ENCODE measurements at regions not wholly inside any gene's neighbourhood (a gene's known extent, or its start where the extent isn't known, plus 50 kb on each side); places are given as distances from the start of the nearest gene placed in this dataset.

DNA sequence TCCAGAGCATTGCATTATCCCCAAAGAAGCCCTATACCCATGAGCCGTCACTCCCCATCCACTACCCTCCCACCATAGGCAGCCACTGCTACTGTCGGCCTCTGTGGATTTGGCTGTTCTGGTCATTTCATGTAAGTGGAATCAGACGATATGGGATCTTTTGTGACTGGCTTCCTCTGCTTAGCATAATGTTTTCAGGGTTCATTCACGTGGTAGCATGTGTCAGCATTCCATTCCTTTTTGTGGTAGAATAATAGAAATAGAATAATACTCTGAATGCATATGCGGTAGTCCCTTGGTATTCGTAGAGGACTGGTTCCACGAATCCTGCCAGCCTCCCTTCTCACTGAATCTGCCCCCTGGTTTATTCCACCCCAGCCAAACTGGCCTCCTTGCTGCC lies 402.6 kb upstream of the SULF2 start:
- H3K4me3 ChIP-seq (ENCODE audit: low read depth in 1 of 2, low read length in 1 of 2), result no peak overlapping the region
- TF ChIP-seq, protein P1, sequence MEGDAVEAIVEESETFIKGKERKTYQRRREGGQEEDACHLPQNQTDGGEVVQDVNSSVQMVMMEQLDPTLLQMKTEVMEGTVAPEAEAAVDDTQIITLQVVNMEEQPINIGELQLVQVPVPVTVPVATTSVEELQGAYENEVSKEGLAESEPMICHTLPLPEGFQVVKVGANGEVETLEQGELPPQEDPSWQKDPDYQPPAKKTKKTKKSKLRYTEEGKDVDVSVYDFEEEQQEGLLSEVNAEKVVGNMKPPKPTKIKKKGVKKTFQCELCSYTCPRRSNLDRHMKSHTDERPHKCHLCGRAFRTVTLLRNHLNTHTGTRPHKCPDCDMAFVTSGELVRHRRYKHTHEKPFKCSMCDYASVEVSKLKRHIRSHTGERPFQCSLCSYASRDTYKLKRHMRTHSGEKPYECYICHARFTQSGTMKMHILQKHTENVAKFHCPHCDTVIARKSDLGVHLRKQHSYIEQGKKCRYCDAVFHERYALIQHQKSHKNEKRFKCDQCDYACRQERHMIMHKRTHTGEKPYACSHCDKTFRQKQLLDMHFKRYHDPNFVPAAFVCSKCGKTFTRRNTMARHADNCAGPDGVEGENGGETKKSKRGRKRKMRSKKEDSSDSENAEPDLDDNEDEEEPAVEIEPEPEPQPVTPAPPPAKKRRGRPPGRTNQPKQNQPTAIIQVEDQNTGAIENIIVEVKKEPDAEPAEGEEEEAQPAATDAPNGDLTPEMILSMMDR (IDR thresholded peaks at IDR 0.05), result no peak
- no peaks in the 10 kb centered on the region for H3K9me3 ChIP-seq
- no peaks in the 10 kb centered on the region for H3K4me1 ChIP-seq (ENCODE audit: control insufficient read depth in 1 of 2, insufficient read depth in 1 of 2, low read depth in 1 of 2, low read length in 1 of 2)
- H3K36me3 ChIP-seq, result no peaks in the 10 kb centered on the region
- no peak overlapping the region for H3K27ac ChIP-seq
- no peaks in the 10 kb centered on the region for H3K27me3 ChIP-seq

DNA sequence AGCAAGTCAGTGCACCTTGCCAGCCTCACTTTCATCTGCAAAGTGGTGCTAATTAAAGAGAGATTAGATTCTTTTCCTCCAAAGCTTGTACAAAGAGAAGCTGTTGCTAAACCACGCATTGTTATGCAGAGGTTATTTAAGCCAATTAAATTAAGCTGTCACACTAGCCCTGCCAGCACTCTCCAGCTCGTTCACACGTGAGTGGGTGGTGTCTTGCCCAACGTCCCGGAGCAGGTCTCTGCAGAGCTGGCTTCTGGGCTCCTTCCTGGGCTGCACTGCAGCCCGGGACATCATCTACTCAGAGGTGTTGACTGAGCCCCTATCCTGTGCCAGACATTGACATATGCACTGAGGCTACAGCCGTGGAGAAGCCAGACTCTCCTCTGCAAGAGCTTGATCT lies 401.6 kb upstream of the SULF2 start:
- H3K27me3 ChIP-seq, result no peaks in the 10 kb centered on the region
- H3K27ac ChIP-seq, result no peak overlapping the region
- H3K36me3 ChIP-seq, result no peaks in the 10 kb centered on the region
- H3K4me3 ChIP-seq (ENCODE audit: low read depth in 1 of 2, low read length in 1 of 2), result no peak overlapping the region
- H3K9me3 ChIP-seq, result no peaks in the 10 kb centered on the region
- no peaks in the 10 kb centered on the region for H3K4me1 ChIP-seq (ENCODE audit: control insufficient read depth in 1 of 2, insufficient read depth in 1 of 2, low read depth in 1 of 2, low read length in 1 of 2)
- TF ChIP-seq, protein P1 (IDR thresholded peaks at IDR 0.05), result no peak

DNA sequence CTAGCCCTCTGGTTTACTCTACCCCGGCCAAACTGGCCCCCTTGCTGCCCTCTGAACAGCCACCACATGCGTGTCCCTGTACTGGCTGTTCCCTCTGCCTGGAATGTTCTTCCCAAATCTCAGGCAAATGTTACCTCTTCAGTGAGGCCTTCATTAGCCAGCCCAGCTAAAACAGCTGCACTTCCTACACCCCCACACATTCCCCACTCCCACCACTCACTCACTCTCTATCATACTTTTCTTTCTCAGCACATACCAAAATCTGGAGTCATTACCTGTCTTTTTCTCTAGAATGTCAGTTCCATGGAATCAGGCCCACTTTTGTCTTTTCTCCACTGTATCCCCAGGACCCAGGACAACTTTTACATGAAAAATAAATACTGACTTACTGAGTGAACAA lies 401.2 kb upstream of the SULF2 start:
- TF ChIP-seq, protein P1 (IDR thresholded peaks at IDR 0.05), result no peak
- Histone ChIP-seq H3K27me3 (no peaks in the 10 kb centered on the region), H3K4me1 (ENCODE audit: control insufficient read depth in 1 of 2, insufficient read depth in 1 of 2, low read depth in 1 of 2, low read length in 1 of 2) (no peaks in the 10 kb centered on the region), H3K9me3 (no peaks in the 10 kb centered on the region), H3K4me3 (ENCODE audit: low read depth in 1 of 2, low read length in 1 of 2) (no peak overlapping the region), H3K27ac (no peak overlapping the region), H3K36me3 (no peaks in the 10 kb centered on the region)

DNA sequence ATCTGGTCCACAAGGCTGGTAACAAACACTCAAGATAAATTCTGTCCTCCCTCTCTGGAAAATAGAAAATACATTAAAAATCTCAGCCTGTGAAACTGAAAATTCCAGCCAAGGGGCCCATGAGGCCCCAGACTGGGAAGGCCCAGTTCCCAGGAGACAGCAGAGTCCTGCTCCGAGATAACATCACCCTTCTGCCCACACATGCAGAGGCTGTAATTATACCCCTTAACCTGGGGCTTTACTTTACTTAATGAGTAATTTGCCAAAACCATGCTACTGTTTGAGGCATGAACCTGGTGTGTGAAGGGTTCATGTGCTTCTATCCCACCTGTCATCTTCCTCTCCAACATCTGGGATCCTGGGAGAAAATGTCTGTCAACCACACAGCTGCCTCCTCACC lies 398.9 kb upstream of the SULF2 start:
- Histone ChIP-seq H3K27ac (no peak overlapping the region), H3K4me1 (ENCODE audit: control insufficient read depth in 1 of 2, insufficient read depth in 1 of 2, low read depth in 1 of 2, low read length in 1 of 2) (no peaks in the 10 kb centered on the region), H3K9me3 (no peaks in the 10 kb centered on the region), H3K36me3 (no peaks in the 10 kb centered on the region), H3K27me3 (no peaks in the 10 kb centered on the region), H3K4me3 (ENCODE audit: low read depth in 1 of 2, low read length in 1 of 2) (no peak overlapping the region)
- TF ChIP-seq, protein P1 (IDR thresholded peaks at IDR 0.05), result no peak

DNA sequence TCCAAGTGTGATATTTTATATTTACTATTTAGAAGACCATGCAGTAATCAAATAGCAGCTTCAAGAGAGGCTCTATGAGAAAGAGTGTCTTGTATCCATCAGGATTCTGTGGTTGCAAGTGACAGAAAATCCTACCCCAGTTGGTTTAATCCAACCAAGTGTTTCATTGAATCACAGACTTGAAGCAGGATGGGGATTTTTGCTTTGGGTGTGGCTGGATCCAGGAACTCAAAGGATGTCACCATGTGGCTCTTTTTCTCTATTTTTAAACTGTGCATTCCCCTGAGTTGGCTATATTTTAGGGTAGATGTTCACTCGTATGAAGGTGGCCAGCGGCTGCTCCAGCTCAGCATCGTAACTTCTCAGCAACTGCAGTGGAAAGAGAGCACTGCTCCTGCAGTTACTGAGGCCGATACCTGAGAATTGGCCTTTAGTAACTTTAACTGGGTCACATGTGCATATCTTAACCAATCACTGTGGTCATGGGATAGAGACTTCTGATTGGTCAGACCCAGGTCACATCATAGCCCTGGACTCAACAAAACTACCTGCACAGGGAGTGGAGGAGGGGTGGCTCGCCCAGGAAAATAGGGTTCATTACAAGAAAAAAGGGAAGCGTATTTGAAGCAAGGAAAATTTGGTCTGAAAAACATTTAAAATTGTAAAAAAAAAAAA lies 396.1 kb upstream of the SULF2 start:
- Histone ChIP-seq H3K9me3 (no peaks in the 10 kb centered on the region), H3K36me3 (no peaks in the 10 kb centered on the region), H3K27me3 (no peaks in the 10 kb centered on the region), H3K4me3 (ENCODE audit: low read depth in 1 of 2, low read length in 1 of 2) (no peak overlapping the region), H3K4me1 (ENCODE audit: control insufficient read depth in 1 of 2, insufficient read depth in 1 of 2, low read depth in 1 of 2, low read length in 1 of 2) (no peaks in the 10 kb centered on the region), H3K27ac (no peak overlapping the region)
- TF ChIP-seq, protein P1 (IDR thresholded peaks at IDR 0.05), result no peak
